CD4-positive, alpha-beta T cell treated with Interleukin-1 beta for 1 hour (primary cell): ENCODE measurements at regions not wholly inside any gene's neighbourhood (a gene's known extent, or its start where the extent isn't known, plus 50 kb on each side); places are given as distances from the start of the nearest gene placed in this dataset.

ENCODE experiments used
- DNase-seq, 2 donors: peaks; one replicate each; pipeline ENCODE4 v3.0.0-alpha.2; 2020 to 2022

DNA sequence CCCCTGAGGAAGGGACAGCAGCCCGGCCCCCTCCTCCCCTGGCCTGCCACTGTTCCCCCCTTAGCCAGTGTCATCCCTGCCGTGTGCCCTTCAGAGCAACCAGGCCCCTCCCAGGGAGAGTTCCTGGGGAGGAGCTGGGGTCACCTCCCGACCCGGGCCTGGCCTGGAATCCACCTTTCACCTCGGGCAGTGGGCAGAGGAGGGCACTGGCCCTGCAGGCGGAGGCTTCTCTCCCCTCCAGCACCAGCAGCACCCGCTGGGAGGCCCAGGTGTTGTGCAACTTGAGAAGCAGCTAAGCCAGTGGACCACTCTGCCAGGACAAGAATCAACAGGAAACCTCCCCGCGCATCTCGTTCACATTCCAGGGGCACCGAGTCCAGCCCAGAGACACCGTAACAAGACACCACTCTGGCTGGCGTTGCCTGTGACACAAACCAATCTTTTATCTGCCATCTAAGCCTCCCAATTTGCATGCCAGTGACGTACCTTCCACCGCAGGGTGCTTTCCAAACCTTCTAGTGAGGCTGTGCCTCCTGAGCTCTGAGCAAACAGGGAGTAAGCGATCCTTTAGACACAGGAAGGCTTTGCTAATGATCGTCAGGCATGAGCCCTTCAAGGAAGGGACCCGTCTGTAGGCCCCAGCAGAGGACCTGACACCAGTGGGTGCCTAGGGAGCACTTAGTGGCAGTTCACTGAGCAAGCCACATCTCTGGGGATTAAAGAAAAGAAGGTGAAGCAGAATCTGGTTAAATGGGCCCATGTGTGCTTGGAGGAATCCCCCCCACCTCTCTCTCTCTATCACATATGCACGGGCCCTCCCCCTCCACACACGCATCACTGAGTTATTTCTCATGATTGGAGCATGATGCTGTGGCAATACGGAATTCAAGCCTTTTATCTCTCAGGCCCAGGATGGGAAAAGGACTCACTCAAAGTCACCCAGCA lies 98.9 kb upstream of the TLE3 start:
- DNase-seq = peak; percentile 47 to 52

DNA sequence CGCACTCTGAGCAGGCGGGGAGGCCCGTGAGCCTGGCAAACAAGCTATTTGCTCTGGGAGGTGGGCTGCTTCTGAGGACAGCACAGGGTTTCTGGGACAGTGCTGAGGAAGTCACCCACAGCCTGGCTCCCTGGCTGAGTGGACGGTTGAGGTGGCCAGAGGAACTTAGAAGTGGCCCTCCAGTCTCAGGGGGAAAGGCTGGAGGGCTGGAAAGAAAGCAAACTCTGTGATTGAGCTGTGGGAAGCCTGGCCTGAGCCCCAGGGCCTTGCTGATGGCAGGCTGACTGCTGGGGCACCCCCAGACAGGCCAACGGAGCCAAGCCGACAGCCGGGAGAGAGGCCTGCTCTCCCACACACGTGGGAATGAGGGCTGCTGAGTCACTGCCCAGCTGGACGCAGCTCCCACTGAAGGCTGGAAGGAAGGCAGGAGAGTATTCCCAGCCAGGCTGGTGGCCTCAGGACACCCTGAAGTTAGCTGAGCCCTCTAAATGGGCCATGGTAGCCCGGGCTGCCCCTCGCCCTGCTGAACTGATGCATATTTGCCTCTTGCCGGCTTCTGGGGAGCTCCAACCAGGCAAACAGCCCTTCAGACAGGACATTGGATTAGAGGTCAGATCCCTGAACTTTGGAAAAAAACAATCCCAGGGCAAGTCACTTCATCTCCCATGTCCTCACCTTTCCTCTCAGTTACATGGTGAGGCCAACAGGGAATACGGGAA lies 98.0 kb upstream of the TLE3 start:
- DNase-seq = no peak

DNA sequence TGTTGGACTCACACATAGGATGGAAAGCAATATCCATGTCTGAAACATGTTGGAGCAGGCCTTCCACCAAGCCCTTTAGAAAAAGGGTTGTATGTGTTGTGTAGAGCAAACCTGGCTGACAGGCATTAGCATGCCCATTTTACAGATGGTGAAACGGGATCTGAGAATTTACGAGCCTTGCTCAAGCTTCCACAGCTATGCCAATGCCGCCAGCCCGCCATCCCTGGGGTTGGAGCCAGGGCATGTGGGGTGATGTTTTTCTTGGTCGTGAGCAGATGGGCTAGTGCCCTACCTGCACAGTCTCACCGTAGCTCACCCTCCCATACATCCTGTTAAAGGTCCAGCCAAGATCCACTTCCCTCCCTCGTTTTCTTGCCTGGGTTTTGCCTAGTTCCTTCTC lies 97.5 kb upstream of the TLE3 start:
- no peak for DNase-seq

- no peak for DNase-seq
These were observed 96.5 kb upstream of the TLE3 start for GRCh38 chr15:70194266-70194665.

DNA sequence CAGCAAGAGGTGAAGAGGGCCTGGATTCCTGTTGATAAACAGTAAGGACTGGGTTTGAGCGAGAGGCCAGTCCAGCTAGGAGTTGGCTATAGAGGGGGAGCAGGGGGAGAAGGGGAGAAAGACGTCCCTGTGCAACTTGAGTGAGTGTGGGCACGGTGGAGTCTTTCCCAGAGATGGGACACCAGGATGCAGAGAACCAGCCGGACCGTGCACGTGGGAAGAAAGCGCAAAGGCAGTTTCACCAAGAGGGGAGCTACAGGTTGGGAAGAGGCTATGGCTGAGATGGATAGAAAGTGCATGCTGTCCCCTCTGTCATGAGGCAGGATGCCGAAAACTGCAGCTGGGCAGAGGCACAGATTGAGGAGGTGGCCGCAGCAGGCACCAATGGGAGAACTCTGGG lies 96.0 kb upstream of the TLE3 start:
- DNase-seq = no peak

GRCh38 chr15:70192490-70192889 lies 94.8 kb upstream of the TLE3 start:
- no peak for DNase-seq

DNA sequence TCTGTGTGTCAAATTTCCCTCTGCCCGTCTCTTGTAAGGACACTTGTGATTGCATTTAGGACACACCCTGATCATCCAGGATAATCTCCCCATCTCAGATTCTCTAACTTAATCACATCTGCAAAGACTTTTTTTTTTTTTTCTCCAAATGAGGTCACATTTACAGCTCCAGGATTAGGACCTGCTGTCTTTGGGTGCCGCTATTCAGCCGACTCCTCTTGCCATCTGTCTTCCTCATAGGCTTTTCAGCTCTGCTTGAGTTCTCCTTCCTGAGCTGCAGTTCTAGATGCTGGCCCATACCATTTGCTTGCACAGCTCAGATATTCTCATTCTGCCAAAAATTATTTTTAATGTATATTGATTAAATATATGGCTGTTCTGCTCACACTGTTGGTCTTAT lies 94.3 kb upstream of the TLE3 start:
- DNase-seq = no peak

DNA sequence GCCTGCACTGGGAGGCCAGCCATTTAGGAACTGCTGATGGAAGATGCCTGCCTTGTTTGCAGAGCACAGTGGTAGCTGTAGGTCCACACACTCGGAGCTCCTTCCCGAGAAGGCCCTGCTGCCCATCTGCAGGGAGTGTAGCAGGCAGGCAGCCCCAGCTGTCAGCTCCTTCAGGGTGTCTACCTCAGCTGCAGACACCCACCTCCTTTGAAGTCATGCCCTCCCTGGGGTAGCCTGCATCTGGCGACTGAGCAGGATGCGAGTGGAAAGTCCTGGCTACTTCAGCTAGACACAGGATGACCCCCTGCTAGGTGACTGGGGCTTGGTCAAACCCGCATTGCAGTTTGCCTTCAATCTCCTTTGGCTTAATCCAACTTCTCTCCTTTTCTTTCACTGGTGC lies 93.2 kb upstream of the TLE3 start:
- no peak for DNase-seq

- DNase-seq = no peak
These were observed 92.3 kb upstream of the TLE3 start for GRCh38 chr15:70189826-70190695.

- DNase-seq = no peak
These were observed 90.6 kb upstream of the TLE3 start for GRCh38 chr15:70188286-70188685.

- DNase-seq = no peak
These were observed 89.6 kb upstream of the TLE3 start for GRCh38 chr15:70187331-70187730.

GRCh38 chr15:70186152-70186551 lies 88.4 kb upstream of the TLE3 start:
- no peak for DNase-seq

- DNase-seq = no peak
These were observed 87.6 kb upstream of the TLE3 start for GRCh38 chr15:70185251-70185711.

GRCh38 chr15:70182858-70183695 lies 85.4 kb upstream of the TLE3 start:
- no peak for DNase-seq

- DNase-seq = no peak
These were observed 84.0 kb upstream of the TLE3 start for GRCh38 chr15:70181626-70182255.

DNA sequence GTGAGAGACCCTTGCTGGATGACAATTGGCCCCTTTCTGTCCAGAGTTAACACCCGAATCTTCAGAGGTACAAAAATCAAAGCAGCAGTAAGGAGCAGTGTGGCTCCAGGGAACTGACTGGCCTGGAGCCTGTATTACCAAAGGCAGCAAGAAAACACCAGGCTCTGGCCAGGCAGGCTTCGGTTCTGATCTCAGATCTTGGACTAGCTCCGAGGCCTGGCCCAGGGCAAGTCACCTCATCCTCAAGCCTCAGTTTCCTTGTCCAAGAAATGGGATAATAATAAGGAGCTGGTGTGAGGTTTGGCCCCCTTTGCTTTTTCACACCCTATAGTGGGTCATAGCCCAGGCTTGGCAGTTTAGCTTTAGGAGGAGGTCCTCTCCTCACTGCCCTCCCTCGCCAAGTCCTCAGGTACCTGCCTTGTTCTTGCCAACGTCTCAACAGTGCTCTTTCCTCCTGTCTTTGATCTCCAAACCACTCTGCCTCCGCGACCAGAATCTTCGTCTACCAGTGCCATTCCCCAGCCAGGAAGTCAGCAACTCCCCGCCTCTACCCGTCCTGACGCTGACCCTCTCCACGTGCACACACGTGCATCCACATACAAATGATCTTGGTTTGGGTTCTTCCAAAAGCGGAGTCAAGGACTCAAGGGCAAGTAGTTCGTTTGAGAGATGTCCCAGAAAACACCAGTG lies 82.6 kb upstream of the TLE3 start:
- no peak for DNase-seq

GRCh38 chr15:70179309-70179892 lies 81.7 kb upstream of the TLE3 start:
- DNase-seq = no peak

- DNase-seq = no peak
These were observed 80.8 kb upstream of the TLE3 start for GRCh38 chr15:70178335-70179084.

- no peak for DNase-seq
These were observed 75.0 kb upstream of the TLE3 start for GRCh38 chr15:70172566-70173225.
